IPS DF 6.9 (cell line): ENCODE measurements at regions not wholly inside any gene's neighbourhood (a gene's known extent, or its start where the extent isn't known, plus 50 kb on each side); places are given as distances from the start of the nearest gene placed in this dataset.
"Not testable (repeated sequence)": the region's sequence is repeated elsewhere in the genome, so short reads cannot be mapped to it uniquely, and the experiment has no call there.

ENCODE experiments used
- DNase-seq: peaks from one replicate; pipeline ENCODE4 v3.0.0-alpha.2; 2013; ENCODE audit warnings: low read depth, low spot score
- H3K27ac ChIP-seq: one replicate; pipeline ENCODE4 v1.5.1; 2013; ENCODE audit warnings: low read length, control low read depth
- H3K27me3 ChIP-seq: 2 replicates; pipeline ENCODE4 v1.6.1; 2013; ENCODE audit warnings: mild to moderate bottlenecking, low read length; ENCODE audit not compliant: control insufficient read depth, insufficient read depth
- H3K36me3 ChIP-seq: 2 replicates; pipeline ENCODE4 v1.6.1; 2013; ENCODE audit warnings: low read length; ENCODE audit not compliant: control insufficient read depth, insufficient read depth
- H3K4me1 ChIP-seq: 2 replicates; pipeline ENCODE4 v1.6.1; 2013; ENCODE audit warnings: low read length; ENCODE audit not compliant: control insufficient read depth, insufficient read depth
- H3K4me3 ChIP-seq: 2 replicates; pipeline ENCODE4 v1.5.1; 2013; ENCODE audit warnings: mild to moderate bottlenecking, low read length
- H3K9me3 ChIP-seq: 2 replicates; pipeline ENCODE4 v1.6.1; 2013; ENCODE audit warnings: low read length, inconsistent platforms; ENCODE audit not compliant: control insufficient read depth, insufficient read depth
- WGBS: extraction: QIAGEN DNeasy Blood & Tissue Kit; methylation state at CpG from one replicate; pipeline ENCODE4 v1.1.7; 2013; ENCODE audit warnings: mixed read lengths, missing lambda C conversion rate; ENCODE audit not compliant: insufficient read length, insufficient coverage; 5-methylcytosine and 5-hydroxymethylcytosine counted together

GRCh38 chr1:83457281-83457680, 541.7 kb downstream of the TTLL7 start:
- H3K27ac ChIP-seq, H3K4me1 ChIP-seq, DNase-seq, H3K36me3 ChIP-seq, H3K4me3 ChIP-seq, H3K27me3 ChIP-seq, H3K9me3 ChIP-seq: not testable (repeated sequence)
- no CpG with 5 or more reads among the region's 2 CpGs for WGBS

DNA sequence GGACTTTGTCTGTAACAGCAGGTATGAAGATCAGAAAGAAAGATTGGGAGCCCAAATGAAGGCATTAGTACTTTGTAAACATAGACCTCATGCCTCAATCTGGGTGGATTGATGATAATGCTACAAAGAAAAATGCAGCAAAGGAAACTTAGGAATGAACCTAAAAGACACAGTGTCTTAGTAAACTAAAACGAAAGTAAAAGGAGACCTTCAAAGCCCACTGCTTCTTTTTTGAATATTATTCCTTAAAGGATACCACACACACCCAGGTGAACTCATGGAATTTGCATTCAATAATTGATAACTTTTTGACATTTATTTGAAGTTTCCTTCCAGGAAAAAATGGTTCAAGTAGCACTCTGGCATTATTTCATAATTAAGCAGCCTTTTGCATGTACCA, 543.2 kb downstream of the TTLL7 start:
- not testable (repeated sequence) for H3K4me3 ChIP-seq, H3K27me3 ChIP-seq, H3K9me3 ChIP-seq, DNase-seq, H3K4me1 ChIP-seq, H3K27ac ChIP-seq, H3K36me3 ChIP-seq
- WGBS: no CpG with 5 or more reads among the region's 1 CpG

GRCh38 chr1:83445873-83446272, 553.1 kb downstream of the TTLL7 start:
- not testable (repeated sequence) for H3K27ac ChIP-seq, DNase-seq, H3K27me3 ChIP-seq, H3K9me3 ChIP-seq, H3K36me3 ChIP-seq, H3K4me3 ChIP-seq, H3K4me1 ChIP-seq
- WGBS: no CpG with 5 or more reads among the region's 3 CpGs

DNA sequence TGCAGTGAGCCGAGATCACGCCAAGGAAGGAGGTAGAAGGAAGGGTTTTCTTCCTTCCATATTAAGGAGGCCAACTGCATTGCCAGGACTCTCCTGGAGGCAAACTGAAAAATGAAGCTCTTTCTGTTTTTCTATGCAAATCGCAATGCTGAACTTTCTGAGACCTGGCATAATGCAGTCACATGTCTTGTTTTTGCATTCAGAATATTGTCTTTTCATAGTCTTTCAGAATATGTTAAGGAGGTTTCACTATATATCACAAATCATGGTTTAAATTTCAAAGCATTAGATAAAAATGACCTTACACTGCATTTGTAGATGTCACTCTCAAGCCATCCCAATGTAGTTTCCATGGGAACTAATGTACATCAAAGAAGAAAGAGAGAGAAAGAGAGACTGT, 556.5 kb downstream of the TTLL7 start:
- not testable (repeated sequence) for H3K9me3 ChIP-seq, H3K36me3 ChIP-seq, H3K4me3 ChIP-seq, DNase-seq, H3K4me1 ChIP-seq, H3K27ac ChIP-seq, H3K27me3 ChIP-seq
- no CpG with 5 or more reads among the region's 3 CpGs for WGBS

GRCh38 chr1:83440586-83440985, 558.3 kb downstream of the TTLL7 start:
- H3K4me3 ChIP-seq, H3K27ac ChIP-seq, H3K4me1 ChIP-seq, H3K27me3 ChIP-seq, H3K36me3 ChIP-seq, H3K9me3 ChIP-seq, DNase-seq: not testable (repeated sequence)
- WGBS: no CpG with 5 or more reads among the region's 3 CpGs

DNA sequence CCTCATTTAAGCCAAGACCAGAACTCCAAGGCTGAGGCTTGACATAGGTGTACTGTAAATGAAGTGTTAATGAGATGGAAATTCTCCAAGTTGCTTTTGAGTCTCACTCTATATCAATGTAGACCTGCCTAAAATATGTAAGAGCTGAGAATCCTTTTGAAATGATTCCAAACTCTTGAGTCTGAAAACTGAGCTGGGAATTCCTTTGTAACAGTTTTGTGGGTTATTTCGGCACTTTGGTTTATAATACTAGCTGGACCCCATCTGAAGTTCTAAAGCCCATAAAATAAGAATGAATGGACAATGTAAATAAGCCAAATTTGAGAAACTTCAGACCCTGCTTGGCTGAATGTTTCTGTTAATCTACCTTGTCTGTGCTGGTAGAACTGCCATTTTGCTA, 558.9 kb downstream of the TTLL7 start:
- not testable (repeated sequence) for H3K27me3 ChIP-seq, H3K4me1 ChIP-seq, DNase-seq, H3K9me3 ChIP-seq, H3K27ac ChIP-seq, H3K4me3 ChIP-seq, H3K36me3 ChIP-seq
- no CpG with 5 or more reads among the region's 1 CpG for WGBS

- not testable (repeated sequence) for H3K4me3 ChIP-seq, H3K36me3 ChIP-seq, H3K27ac ChIP-seq, DNase-seq, H3K4me1 ChIP-seq, H3K27me3 ChIP-seq, H3K9me3 ChIP-seq
- no CpG with 5 or more reads among the region's 1 CpG for whole genome bisulfite sequencing
Observed at GRCh38 chr1:83438316-83438715, 560.6 kb downstream of the TTLL7 start.

DNA sequence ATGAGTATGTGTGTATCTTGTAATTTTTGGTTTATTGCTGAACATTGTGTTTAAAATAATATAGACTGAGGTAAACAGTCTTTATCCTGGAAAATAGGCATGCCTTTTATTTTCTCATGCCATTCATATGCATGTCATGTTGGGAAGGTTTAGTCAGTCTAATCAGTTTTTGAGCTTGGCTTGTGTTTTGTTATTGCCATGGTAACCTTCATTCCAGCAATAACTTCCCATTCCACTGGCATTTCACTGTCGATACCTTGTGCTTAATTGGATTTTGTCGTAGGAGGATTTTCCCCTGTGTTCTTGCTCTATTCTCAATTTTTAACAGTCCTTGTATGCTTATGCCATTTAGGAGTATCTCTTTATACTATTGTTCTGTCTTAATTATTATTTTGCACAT, 563.6 kb downstream of the TTLL7 start:
- H3K27me3 ChIP-seq, H3K27ac ChIP-seq, H3K36me3 ChIP-seq, H3K4me3 ChIP-seq, H3K4me1 ChIP-seq, DNase-seq, H3K9me3 ChIP-seq: not testable (repeated sequence)
- no CpG with 5 or more reads among the region's 2 CpGs for WGBS

GRCh38 chr1:83427566-83427965, 571.4 kb downstream of the TTLL7 start:
- WGBS: no CpG with 5 or more reads among the region's 2 CpGs
- H3K27ac ChIP-seq, H3K27me3 ChIP-seq, H3K4me1 ChIP-seq, DNase-seq, H3K9me3 ChIP-seq, H3K36me3 ChIP-seq, H3K4me3 ChIP-seq: not testable (repeated sequence)

DNA sequence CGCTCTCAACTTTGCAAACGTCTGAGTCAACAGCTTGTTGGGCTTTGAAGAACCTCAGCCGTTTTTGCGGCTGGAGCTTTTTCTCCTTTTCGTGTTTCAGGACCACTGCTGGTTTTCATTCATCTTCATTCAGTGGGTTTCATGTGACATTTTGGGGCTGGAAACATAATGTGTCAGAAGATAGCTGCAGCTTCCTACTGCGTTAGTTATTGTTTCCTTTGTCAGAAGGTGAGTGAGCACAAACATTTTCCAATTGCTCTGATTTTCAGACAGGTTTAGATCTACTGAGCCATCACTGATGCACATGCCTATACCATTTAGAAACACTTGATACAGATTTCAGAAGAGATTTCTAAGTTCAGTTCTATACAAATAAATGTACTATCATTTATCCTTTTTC, 575.5 kb downstream of the TTLL7 start:
- not testable (repeated sequence) for H3K4me1 ChIP-seq, H3K9me3 ChIP-seq, H3K27me3 ChIP-seq, H3K4me3 ChIP-seq, H3K36me3 ChIP-seq, H3K27ac ChIP-seq, DNase-seq
- no CpG with 5 or more reads among the region's 6 CpGs for WGBS

DNA sequence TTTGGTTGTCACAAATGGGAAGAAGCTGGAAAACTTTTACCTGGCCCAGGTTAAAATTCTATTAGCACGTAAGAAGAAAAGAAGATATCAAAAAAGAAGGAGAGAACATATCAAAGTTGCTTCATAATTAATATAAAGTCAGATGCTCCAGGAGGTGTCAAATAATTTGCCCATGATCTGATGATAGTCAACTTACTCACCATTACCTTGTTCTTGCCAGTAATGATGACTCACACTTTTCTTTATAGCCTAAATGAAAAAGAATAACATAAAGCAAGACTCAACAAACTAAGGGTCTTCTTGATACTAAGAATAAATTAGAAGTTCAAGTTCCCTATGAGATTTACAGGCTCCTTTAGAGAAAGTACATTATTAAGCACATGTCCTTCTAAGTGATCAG, 580.4 kb downstream of the TTLL7 start:
- H3K36me3 ChIP-seq: no peaks in the 10 kb centered on the region
- no peaks in the 10 kb centered on the region for H3K9me3 ChIP-seq
- DNase-seq: no peak
- H3K27me3 ChIP-seq: no peaks in the 10 kb centered on the region
- no peak overlapping the region for H3K27ac ChIP-seq
- H3K4me3 ChIP-seq: no peak overlapping the region
- WGBS: no CpG with 5 or more reads among the region's 1 CpG
- H3K4me1 ChIP-seq: no peaks in the 10 kb centered on the region

- DNase-seq, H3K9me3 ChIP-seq, H3K36me3 ChIP-seq, H3K27me3 ChIP-seq, H3K27ac ChIP-seq, H3K4me3 ChIP-seq, H3K4me1 ChIP-seq: not testable (repeated sequence)
- no CpG with 5 or more reads among the region's 6 CpGs for WGBS
Observed at GRCh38 chr1:83413839-83414107, 585.2 kb downstream of the TTLL7 start.
